ENCODE measurements at regions not wholly inside any gene's neighbourhood (a gene's known extent, or its start where the extent isn't known, plus 50 kb on each side); places are given as distances from the start of the nearest gene placed in this dataset.
"Not testable (repeated sequence)": the region's sequence is repeated elsewhere in the genome, so short reads cannot be mapped to it uniquely, and the experiment has no call there.

DNA sequence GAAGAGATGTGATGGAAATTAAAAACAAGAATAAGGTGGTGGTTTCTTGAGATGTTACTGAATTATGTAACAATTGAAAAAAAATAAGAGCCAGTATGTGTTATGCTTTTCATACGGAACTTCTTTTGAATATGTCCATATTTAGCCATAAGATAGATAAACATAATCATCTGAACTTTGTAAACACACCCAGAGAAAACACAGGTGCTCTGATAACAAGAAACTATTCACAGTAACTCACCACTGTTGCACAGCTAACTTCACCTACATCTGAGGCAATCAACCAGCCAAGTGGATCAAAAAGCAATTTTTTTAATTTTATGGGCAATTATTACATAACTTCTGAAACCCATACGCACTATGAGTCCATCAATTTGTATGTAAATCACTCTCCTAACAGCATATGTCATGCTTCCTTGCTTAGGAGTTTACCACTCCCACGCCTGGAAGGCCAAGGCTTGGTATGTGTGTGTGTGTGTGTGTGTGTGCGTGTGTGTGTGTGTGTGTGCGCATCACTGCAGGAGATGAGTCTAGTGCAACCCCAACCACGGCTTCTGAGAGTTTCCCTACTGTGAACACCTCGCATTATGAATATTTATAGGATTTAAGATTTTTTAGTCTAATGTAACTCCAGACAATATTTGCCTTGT, 443.4 kb downstream of the BCAT1 start:
- Histone ChIP-seq H3K79me2 (ENCODE audit: control insufficient read depth, insufficient read depth, low read length) (no peaks in the 10 kb centered on the region), H2AFZ (ENCODE audit: low read depth, low read length) (no peak overlapping the region), H4K20me1 (replicated peaks; ENCODE audit: control insufficient read depth, extremely low read depth, insufficient read depth, low read length) (no peaks in the 10 kb centered on the region), H3K27ac (ENCODE audit: insufficient read depth, low read depth, low read length) (no peak overlapping the region), H3K9me3 (replicated peaks; ENCODE audit: control insufficient read depth, insufficient read depth, low read length) (no peaks in the 10 kb centered on the region), H3K36me3 (ENCODE audit: control insufficient read depth in 2 of 2, extremely low read depth in 1 of 2, insufficient read depth in 2 of 2, low read length in 2 of 2) (no peaks in the 10 kb centered on the region), H3K9me1 (replicated peaks; ENCODE audit: control insufficient read depth, extremely low read depth, insufficient read depth, low read length) (no peaks in the 10 kb centered on the region), H3K4me3 (replicated peaks in 1 of 3; ENCODE audit: insufficient read depth in 1 of 3, low read depth in 1 of 3, low read length in 3 of 3) (no peak overlapping the region), H3K9ac (replicated peaks; ENCODE audit: extremely low read depth, insufficient read depth, low read length) (no peak overlapping the region), H3K4me1 (ENCODE audit: control insufficient read depth, extremely low read depth, insufficient read depth, low read length) (no peaks in the 10 kb centered on the region), H3K27me3 (ENCODE audit: control insufficient read depth in 2 of 2, insufficient read depth in 2 of 2, low read length in 2 of 2) (no peaks in the 10 kb centered on the region), H3K4me2 (ENCODE audit: insufficient read depth, low read length) (no peak overlapping the region)
- DNase-seq (ENCODE audit: low read depth, low spot score) (no peak), FAIRE-seq (no peak)
- dilution Hi-C loops (cut with MboI; ENCODE audit: extremely low pct_ligation_motif_present, low sequenced_read_pairs) (no loop called here), intact Hi-C loops (cut with micrococcal nuclease) (no loop called here)
- POLR2A ChIA-PET: no interaction called here
- TF ChIP-seq FOS (IDR thresholded peaks at IDR 0.05; ENCODE audit: borderline replicate concordance, insufficient read depth, low read length): no peak
- no peak for TF ChIP-seq GATA2 (IDR thresholded peaks at IDR 0.05; ENCODE audit: insufficient read depth, insufficient read length, low read depth, low read length)
- CTCF ChIA-PET: no interaction called here
- BruUV-seq (replicated peaks): no TSS peak

GRCh38 chr12:24503477-24503876, 445.4 kb downstream of the BCAT1 start:
- H3K9me1 ChIP-seq (replicated peaks; ENCODE audit: control insufficient read depth, extremely low read depth, insufficient read depth, low read length); H3K9me3 ChIP-seq (replicated peaks; ENCODE audit: control insufficient read depth, insufficient read depth, low read length); dilution Hi-C loops (cut with MboI; ENCODE audit: extremely low pct_ligation_motif_present, low sequenced_read_pairs); intact Hi-C loops (cut with micrococcal nuclease); H3K4me2 ChIP-seq (ENCODE audit: insufficient read depth, low read length); H3K27me3 ChIP-seq (ENCODE audit: control insufficient read depth in 2 of 2, insufficient read depth in 2 of 2, low read length in 2 of 2); CTCF ChIA-PET; H4K20me1 ChIP-seq (replicated peaks; ENCODE audit: control insufficient read depth, extremely low read depth, insufficient read depth, low read length); BruUV-seq (replicated peaks); DNase-seq (ENCODE audit: low read depth, low spot score); POLR2A ChIA-PET; H3K9ac ChIP-seq (replicated peaks; ENCODE audit: extremely low read depth, insufficient read depth, low read length); H3K79me2 ChIP-seq (ENCODE audit: control insufficient read depth, insufficient read depth, low read length); FAIRE-seq; H3K27ac ChIP-seq (ENCODE audit: insufficient read depth, low read depth, low read length); H2AFZ ChIP-seq (ENCODE audit: low read depth, low read length); H3K4me1 ChIP-seq (ENCODE audit: control insufficient read depth, extremely low read depth, insufficient read depth, low read length); H3K4me3 ChIP-seq (replicated peaks in 1 of 3; ENCODE audit: insufficient read depth in 1 of 3, low read depth in 1 of 3, low read length in 3 of 3); H3K36me3 ChIP-seq (ENCODE audit: control insufficient read depth in 2 of 2, extremely low read depth in 1 of 2, insufficient read depth in 2 of 2, low read length in 2 of 2): not testable (repeated sequence)
